ENCODE measurements at regions not wholly inside any gene's neighbourhood (a gene's known extent, or its start where the extent isn't known, plus 50 kb on each side); places are given as distances from the start of the nearest gene placed in this dataset.

DNA sequence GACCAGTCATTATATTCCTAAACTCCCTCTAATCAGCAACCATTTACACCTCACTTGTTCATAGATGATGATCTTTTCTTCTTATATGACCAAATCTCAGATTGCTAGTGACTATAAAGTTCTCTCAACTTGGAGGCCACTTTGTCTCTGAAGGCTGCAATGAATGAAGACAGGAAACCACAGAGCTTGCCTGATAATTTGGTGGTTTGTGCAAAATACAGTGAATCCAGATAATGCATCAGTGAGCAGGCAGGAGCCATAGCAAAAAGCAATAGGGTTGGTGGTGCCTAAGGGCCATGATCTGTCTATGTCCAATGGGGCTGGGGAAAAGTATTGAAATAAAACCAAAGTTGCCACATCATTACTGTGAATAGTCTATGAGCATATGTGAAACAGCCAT is 123.8 kb upstream of the LRFN5 start:
- TF ChIP-seq CTCF (IDR thresholded peaks at IDR 0.05) (no peak), POLR2A (IDR thresholded peaks at IDR 0.05) (no peak)
